Suprapubic skin (tissue), 4 donors: ENCODE measurements at regions not wholly inside any gene's neighbourhood (a gene's known extent, or its start where the extent isn't known, plus 50 kb on each side); places are given as distances from the start of the nearest gene placed in this dataset.

ENCODE experiments used
- DNase-seq, 2 donors: peaks; one replicate each; pipeline ENCODE4 v3.0.0-alpha.2; 2019; ENCODE audit warnings: low spot score in 2 of 2
- H3K27ac ChIP-seq: fragments of 200-600 bp; sonication (generic); one replicate; pipeline ENCODE4 v1.5.1; 2019
- H3K27me3 ChIP-seq: fragments of 200-600 bp; sonication (generic); one replicate; pipeline ENCODE4 v1.5.1; 2019
- H3K36me3 ChIP-seq: fragments of 200-600 bp; sonication (generic); one replicate; pipeline ENCODE4 v1.5.1; 2019
- H3K4me1 ChIP-seq: fragments of 200-600 bp; sonication (generic); one replicate; pipeline ENCODE4 v1.5.1; 2019
- H3K4me3 ChIP-seq: fragments of 200-600 bp; sonication (generic); one replicate; pipeline ENCODE4 v1.5.1; 2019; ENCODE audit warnings: mild to moderate bottlenecking
- H3K9me3 ChIP-seq: fragments of 200-600 bp; sonication (generic); one replicate; pipeline ENCODE4 v1.5.1; 2019
- CTCF ChIP-seq, 2 donors: fragments of 200-600 bp in 1 of 2; fragments of 450-650 bp in 1 of 2; sonication (generic) in 1 of 2; IDR thresholded peaks; one replicate each; pipeline ENCODE4 v1.5.1; 2016 to 2019; ENCODE audit warnings: antibody characterized with exemption in 2 of 2, mild to moderate bottlenecking in 1 of 2, moderate library complexity in 1 of 2
- EP300 ChIP-seq: sonication (generic); formaldehyde crosslinking; IDR thresholded peaks from one replicate; pipeline ENCODE4 v1.6.1; 2017; ENCODE audit warnings: antibody characterized with exemption
- POLR2A ChIP-seq, 2 donors: fragments of 450-650 bp; IDR thresholded peaks; one replicate each; pipeline ENCODE4 v1.6.1; 2017; ENCODE audit warnings: antibody characterized with exemption in 2 of 2, mild to moderate bottlenecking in 2 of 2, moderate library complexity in 2 of 2
- POLR2AphosphoS5 ChIP-seq, 3 donors: sonication (generic); formaldehyde crosslinking; IDR thresholded peaks; one replicate each; pipeline ENCODE4 v1.6.1; 2017; ENCODE audit warnings: antibody characterized with exemption in 3 of 3
- WGBS: methylation state at CpG from one replicate; pipeline ENCODE4 v1.1.5; 2018; 5-methylcytosine and 5-hydroxymethylcytosine counted together

GRCh38 chr4:8702516-8703400, 110.2 kb downstream of the CPZ start:
- 77% methylated on average over 15 of the region's 15 CpGs for WGBS
- H3K36me3 ChIP-seq, result no peaks in the 10 kb centered on the region
- no peak overlapping the region for H3K27ac ChIP-seq
- peaks cover 2% of the 10 kb centered on the region for H3K4me1 ChIP-seq
- peaks cover 76% of the 10 kb centered on the region for H3K27me3 ChIP-seq
- H3K9me3 ChIP-seq, result no peaks in the 10 kb centered on the region
- TF ChIP-seq POLR2AphosphoS5 (IDR thresholded peaks at IDR 0.05), result no peak
- TF ChIP-seq CTCF (IDR thresholded peaks at IDR 0.05), result no peak
- no peak for TF ChIP-seq EP300
- TF ChIP-seq POLR2A (IDR thresholded peaks at IDR 0.05), result no peak
- H3K4me3 ChIP-seq, result no peak overlapping the region
- DNase-seq, result peak in 1 of 2 donors; percentile 71

GRCh38 chr4:8702020-8702495, 109.5 kb downstream of the CPZ start:
- no peak for TF ChIP-seq POLR2AphosphoS5 (IDR thresholded peaks at IDR 0.05)
- TF ChIP-seq POLR2A (IDR thresholded peaks at IDR 0.05), result no peak
- no peak for TF ChIP-seq EP300
- TF ChIP-seq CTCF (IDR thresholded peaks at IDR 0.05), result no peak
- DNase-seq, result peak in 1 of 2 donors; percentile 60
- no peak overlapping the region for H3K27ac ChIP-seq
- no peaks in the 10 kb centered on the region for H3K36me3 ChIP-seq
- 73% methylated on average over 10 of the region's 10 CpGs for WGBS
- H3K4me1 ChIP-seq, result peaks cover 2% of the 10 kb centered on the region
- no peaks in the 10 kb centered on the region for H3K9me3 ChIP-seq
- H3K4me3 ChIP-seq, result no peak overlapping the region
- peaks cover 74% of the 10 kb centered on the region for H3K27me3 ChIP-seq

GRCh38 chr4:8701126-8702019, 108.8 kb downstream of the CPZ start:
- H3K9me3 ChIP-seq, result no peaks in the 10 kb centered on the region
- H3K27ac ChIP-seq, result no peak overlapping the region
- DNase-seq, result peak in 1 of 2 donors; percentile 41
- peaks cover 2% of the 10 kb centered on the region for H3K4me1 ChIP-seq
- peaks cover 68% of the 10 kb centered on the region for H3K27me3 ChIP-seq
- no peak overlapping the region for H3K4me3 ChIP-seq
- 65% methylated on average over 12 of the region's 22 CpGs for WGBS
- no peaks in the 10 kb centered on the region for H3K36me3 ChIP-seq
- TF ChIP-seq POLR2AphosphoS5 (IDR thresholded peaks at IDR 0.05) (no peak), EP300 (no peak), POLR2A (IDR thresholded peaks at IDR 0.05) (no peak), CTCF (IDR thresholded peaks at IDR 0.05) (no peak)

GRCh38 chr4:8700531-8700930, 108.0 kb downstream of the CPZ start:
- WGBS, result 29% methylated on average over 16 of the region's 17 CpGs
- H3K4me3 ChIP-seq, result peak overlapping the region; percentile 10
- TF ChIP-seq CTCF (IDR thresholded peaks at IDR 0.05) (no peak), POLR2A (IDR thresholded peaks at IDR 0.05) (no peak), EP300 (no peak), POLR2AphosphoS5 (IDR thresholded peaks at IDR 0.05) (no peak)
- DNase-seq, result peak in 1 of 2 donors; percentile 74
- no peak overlapping the region for H3K27ac ChIP-seq
- H3K27me3 ChIP-seq, result peaks cover 68% of the 10 kb centered on the region
- H3K4me1 ChIP-seq, result peaks cover 2% of the 10 kb centered on the region
- no peaks in the 10 kb centered on the region for H3K36me3 ChIP-seq
- H3K9me3 ChIP-seq, result no peaks in the 10 kb centered on the region
